PC-9 (cell line): ENCODE measurements at regions not wholly inside any gene's neighbourhood (a gene's known extent, or its start where the extent isn't known, plus 50 kb on each side); places are given as distances from the start of the nearest gene placed in this dataset.

Experiments
- CTCF ChIP-seq: fragments of 200-600 bp; sonication (generic); conservative IDR thresholded peaks from 2 replicates; pipeline ENCODE4 v1.6.1; 2017; ENCODE audit warnings: mixed run types, antibody characterized with exemption, mild to moderate bottlenecking, moderate library complexity
- EZH2 ChIP-seq: fragments of 200-600 bp; sonication (generic); IDR thresholded peaks from 2 replicates; pipeline ENCODE4 v1.8.0; 2017; ENCODE audit warnings: antibody characterized with exemption, low read depth

GRCh38 chr2:65495251-65495877 lies 63.0 kb upstream of the SPRED2 start:
- TF ChIP-seq CTCF = no peak
- no peak for TF ChIP-seq EZH2
